Activated T-helper 17 cell treated with anti-CD3 and anti-CD28 coated beads, Interleukin-2, amount 50 U/mL, for 72 hours (primary cell): ENCODE measurements at regions not wholly inside any gene's neighbourhood (a gene's known extent, or its start where the extent isn't known, plus 50 kb on each side); places are given as distances from the start of the nearest gene placed in this dataset.

ENCODE experiments used
- ATAC-seq: fragments of 150-1000 bp; cut with Tn5 transposase; replicated peaks from 2 replicates; pipeline ENCODE4 v1.10.0; 2021; ENCODE audit warnings: mild to moderate bottlenecking, moderate library complexity
- H3K27ac Mint-ChIP-seq: one replicate; pipeline ENCODE4 v1.8.0; 2022; ENCODE audit warnings: mixed read lengths
- H3K27me3 Mint-ChIP-seq: one replicate; pipeline ENCODE4 v1.8.0; 2022; ENCODE audit warnings: mixed read lengths
- H3K36me3 Mint-ChIP-seq: one replicate; pipeline ENCODE4 v1.8.0; 2022; ENCODE audit warnings: low read depth, mild to moderate bottlenecking, mixed read lengths
- H3K4me1 Mint-ChIP-seq: one replicate; pipeline ENCODE4 v1.8.0; 2022; ENCODE audit warnings: mixed read lengths
- H3K4me3 Mint-ChIP-seq: one replicate; pipeline ENCODE4 v1.8.0; 2022; ENCODE audit warnings: mild to moderate bottlenecking, mixed read lengths
- H3K9me3 Mint-ChIP-seq: one replicate; pipeline ENCODE4 v1.8.0; 2022; ENCODE audit warnings: mixed read lengths

DNA sequence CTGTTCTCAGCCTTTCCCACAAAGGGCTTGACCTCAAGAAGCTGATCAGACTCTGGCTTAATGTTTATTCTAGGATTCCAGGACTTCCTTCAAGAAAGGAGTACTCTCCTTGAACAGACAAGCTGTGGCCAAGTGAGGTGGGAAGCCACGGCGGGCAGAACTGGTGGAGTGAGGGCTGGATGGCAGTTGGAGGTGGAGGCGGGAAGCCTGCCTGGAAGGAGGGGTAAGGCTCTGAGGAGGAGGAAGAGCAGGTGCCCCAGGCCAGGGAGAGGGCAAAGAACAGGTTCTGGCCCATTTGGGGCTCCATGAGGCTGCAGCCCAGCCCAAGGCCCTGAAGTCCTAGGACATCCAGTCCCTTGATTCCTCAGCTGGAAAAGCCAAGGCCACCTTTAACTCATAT, 143.9 kb downstream of the CYP26B1 start:
- no peak overlapping the region for H3K27ac Mint-ChIP-seq
- H3K4me3 Mint-ChIP-seq, result no peak overlapping the region
- H3K4me1 Mint-ChIP-seq, result no peaks in the 10 kb centered on the region
- no peaks in the 10 kb centered on the region for H3K36me3 Mint-ChIP-seq
- peaks cover 25% of the 10 kb centered on the region for H3K27me3 Mint-ChIP-seq
- no peak for ATAC-seq
- H3K9me3 Mint-ChIP-seq, result peaks cover 5% of the 10 kb centered on the region

DNA sequence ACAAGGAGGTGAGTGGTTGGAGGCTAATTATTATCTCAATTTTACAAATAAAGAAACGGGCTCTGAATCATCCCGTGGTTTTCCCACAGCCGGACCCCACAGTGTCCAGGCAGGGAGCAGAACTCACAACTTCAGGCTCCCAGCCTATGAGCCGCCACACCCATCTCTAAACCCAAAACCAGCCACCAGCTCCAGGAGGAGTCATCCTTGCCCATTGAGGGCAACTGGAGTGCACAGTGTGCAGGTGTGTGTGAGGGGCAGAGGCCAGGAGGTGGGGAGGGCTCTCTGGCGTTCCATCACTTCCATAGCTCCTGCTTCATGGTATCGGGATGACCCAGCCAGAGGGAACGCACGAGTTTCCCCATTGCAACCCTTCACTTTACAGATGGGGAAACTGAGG, 144.5 kb downstream of the CYP26B1 start:
- H3K27ac Mint-ChIP-seq, result no peak overlapping the region

DNA sequence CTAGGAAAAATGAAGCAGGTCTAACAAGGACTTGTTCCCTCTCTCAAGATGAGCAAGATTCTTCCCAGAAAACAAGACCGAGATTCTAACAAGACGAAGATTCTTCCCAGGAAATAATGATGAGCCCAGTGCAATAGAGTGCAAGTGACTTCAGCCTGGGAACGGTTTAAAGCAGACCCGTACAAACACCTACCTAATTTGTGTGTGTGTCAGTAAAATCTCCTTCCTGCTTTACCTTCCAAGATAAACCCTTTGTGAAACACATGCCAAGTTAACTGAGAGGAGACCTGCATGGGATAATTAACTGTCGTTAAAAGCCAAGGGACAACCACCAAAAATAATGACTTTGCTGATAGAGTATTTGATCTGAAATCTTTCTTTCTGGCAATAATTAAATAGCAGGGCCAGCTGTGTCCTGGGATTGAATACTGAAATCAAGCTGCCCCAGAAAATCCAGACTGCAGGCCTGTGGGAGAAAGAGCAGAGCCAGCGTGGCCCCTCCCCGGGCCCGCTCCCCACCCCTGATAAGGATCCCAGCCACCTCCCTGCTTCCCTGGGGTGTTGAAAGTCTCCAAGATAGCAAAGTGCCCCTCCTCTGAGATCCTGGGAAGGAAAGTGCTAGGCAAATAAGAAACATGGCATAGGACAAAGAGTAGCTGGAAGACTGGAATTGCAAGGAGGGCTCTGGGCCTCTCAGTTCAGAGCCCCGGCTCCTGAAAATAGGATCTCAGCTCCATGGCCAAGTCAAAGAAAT, 145.5 kb downstream of the CYP26B1 start:
- ATAC-seq, result no peak
- Mint-ChIP-seq H3K36me3 (no peaks in the 10 kb centered on the region), H3K27me3 (peaks cover 25% of the 10 kb centered on the region), H3K27ac (no peak overlapping the region), H3K4me1 (no peaks in the 10 kb centered on the region), H3K9me3 (peaks cover 5% of the 10 kb centered on the region), H3K4me3 (no peak overlapping the region)

More for the DNA sequence above, 144.5 kb downstream of the CYP26B1 start:
- Mint-ChIP-seq H3K9me3 (peaks cover 5% of the 10 kb centered on the region), H3K4me1 (no peaks in the 10 kb centered on the region), H3K4me3 (no peak overlapping the region), H3K36me3 (no peaks in the 10 kb centered on the region), H3K27me3 (peaks cover 25% of the 10 kb centered on the region)
- ATAC-seq, result no peak

DNA sequence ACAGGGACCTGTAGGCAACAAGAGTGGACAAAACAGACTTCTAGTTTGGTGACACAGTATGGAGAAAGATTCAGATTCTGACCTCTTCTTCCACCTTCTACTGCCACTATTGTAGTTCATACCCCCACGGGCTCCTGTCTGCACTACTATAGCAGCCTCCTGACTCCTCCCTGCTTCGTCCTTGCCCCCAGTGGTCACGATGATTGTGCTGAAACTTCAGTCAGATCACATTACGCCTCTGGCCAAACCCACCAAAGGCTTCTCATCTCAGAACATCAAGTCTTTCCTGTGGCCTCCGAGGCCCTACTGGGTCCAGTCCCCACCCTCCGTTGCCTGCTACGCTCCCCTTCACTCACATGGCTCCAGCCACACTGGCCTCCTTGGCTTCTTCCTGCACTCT, 147.6 kb downstream of the CYP26B1 start:
- no peak for ATAC-seq

DNA sequence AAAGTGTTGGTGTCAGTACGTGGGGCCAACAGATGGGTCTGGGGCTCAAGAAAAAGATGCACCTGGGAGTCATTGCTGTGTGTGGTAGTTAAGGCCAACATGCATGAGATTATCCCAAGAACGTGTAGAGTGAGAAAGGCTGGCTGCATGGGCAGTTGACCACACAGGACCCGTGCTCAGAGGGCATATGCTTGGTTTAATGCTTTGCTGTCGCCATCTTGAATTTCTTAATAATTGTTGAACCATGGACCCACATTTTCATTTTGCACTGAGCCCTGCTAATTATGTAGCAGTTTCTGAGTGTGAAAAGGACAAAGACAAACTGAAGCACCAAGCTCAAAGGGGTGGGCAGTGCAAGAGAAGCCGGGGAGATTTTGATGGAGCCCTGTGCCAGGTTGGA, 148.1 kb downstream of the CYP26B1 start:
- Mint-ChIP-seq H3K36me3 (no peaks in the 10 kb centered on the region), H3K27ac (no peak overlapping the region), H3K4me3 (no peak overlapping the region), H3K27me3 (peaks cover 22% of the 10 kb centered on the region), H3K9me3 (peaks cover 5% of the 10 kb centered on the region), H3K4me1 (no peaks in the 10 kb centered on the region)
- no peak for ATAC-seq

More for the DNA sequence above, 147.6 kb downstream of the CYP26B1 start:
- Mint-ChIP-seq H3K36me3 (no peaks in the 10 kb centered on the region), H3K27ac (no peak overlapping the region), H3K27me3 (peaks cover 22% of the 10 kb centered on the region), H3K4me1 (no peaks in the 10 kb centered on the region), H3K4me3 (no peak overlapping the region), H3K9me3 (peaks cover 5% of the 10 kb centered on the region)

DNA sequence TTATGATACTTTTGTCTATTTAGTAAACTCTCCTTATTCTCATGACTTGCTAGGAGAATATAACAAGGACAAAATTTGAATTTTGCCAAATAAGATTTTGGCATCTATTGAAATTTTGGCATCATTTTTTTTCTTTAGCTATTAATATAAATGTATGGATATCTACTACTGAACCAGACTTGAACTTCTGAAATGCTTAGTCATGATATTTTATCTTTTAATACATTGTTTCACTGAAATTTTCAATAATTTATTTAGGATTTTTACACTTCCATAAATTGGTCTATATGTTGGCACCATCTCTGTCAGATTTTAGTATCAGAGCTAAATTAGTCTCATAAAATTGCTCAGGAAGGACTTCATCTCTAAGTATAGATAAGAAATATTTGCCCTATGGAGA, 149.8 kb downstream of the CYP26B1 start:
- H3K27me3 Mint-ChIP-seq, result peaks cover 19% of the 10 kb centered on the region
- H3K4me1 Mint-ChIP-seq, result no peaks in the 10 kb centered on the region
- H3K36me3 Mint-ChIP-seq, result no peaks in the 10 kb centered on the region
- H3K4me3 Mint-ChIP-seq, result no peak overlapping the region
- H3K9me3 Mint-ChIP-seq, result peaks cover 5% of the 10 kb centered on the region
- H3K27ac Mint-ChIP-seq, result no peak overlapping the region
- ATAC-seq, result no peak

DNA sequence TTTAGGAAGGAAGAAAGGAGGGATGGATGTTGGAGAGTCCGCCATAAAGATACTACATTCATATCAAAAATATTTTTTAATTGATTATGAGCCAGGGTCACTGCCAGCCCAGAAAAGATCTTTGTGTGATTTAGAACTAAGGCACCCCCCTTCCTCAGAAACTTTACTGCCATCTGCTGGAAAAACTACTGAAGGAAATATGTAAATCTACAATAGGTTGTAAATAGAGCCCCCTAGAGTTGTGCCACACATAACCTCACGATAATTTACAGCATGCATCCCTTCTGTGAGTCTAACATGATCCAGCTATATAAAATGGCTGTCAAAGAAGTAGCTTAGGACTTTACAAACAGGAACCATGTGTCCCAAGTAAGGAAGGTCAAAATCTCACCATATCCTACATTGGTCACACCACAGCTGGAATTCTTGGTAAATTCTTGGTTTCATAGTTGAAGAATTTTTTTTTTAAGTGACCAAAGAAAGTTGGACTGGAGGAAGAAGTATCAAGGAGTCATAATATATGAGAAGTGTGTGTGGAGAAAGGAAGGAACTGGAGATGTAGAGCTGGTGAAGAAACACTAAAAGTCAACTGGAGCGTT, 152.5 kb downstream of the CYP26B1 start:
- no peak overlapping the region for H3K4me3 Mint-ChIP-seq
- no peaks in the 10 kb centered on the region for H3K4me1 Mint-ChIP-seq
- no peaks in the 10 kb centered on the region for H3K36me3 Mint-ChIP-seq
- no peak overlapping the region for H3K27ac Mint-ChIP-seq
- no peaks in the 10 kb centered on the region for H3K9me3 Mint-ChIP-seq
- H3K27me3 Mint-ChIP-seq, result peaks cover 4% of the 10 kb centered on the region
- ATAC-seq, result no peak

DNA sequence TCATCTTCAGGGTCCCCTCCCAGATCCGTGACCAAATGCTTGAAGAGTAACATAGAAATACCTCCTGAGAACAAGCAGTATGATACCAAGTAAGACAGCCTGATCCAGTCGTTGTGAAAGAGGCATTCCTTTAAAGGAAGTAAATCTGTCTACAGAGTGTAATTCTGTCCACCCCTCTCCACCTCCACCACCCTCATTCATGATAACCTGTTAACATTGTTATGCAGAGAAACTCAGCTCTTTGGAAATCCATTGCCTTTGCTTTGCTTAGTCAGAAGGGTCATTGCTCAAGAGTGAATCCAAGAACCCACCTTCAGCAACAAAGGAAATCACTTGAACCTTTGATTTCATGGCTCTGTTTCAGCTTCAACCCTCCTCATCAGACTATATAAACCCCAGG, 155.6 kb downstream of the CYP26B1 start:
- no peak for ATAC-seq
- H3K27me3 Mint-ChIP-seq, result no peaks in the 10 kb centered on the region
- H3K27ac Mint-ChIP-seq, result no peak overlapping the region
- no peaks in the 10 kb centered on the region for H3K9me3 Mint-ChIP-seq
- H3K4me1 Mint-ChIP-seq, result no peaks in the 10 kb centered on the region
- H3K4me3 Mint-ChIP-seq, result no peak overlapping the region
- no peaks in the 10 kb centered on the region for H3K36me3 Mint-ChIP-seq

DNA sequence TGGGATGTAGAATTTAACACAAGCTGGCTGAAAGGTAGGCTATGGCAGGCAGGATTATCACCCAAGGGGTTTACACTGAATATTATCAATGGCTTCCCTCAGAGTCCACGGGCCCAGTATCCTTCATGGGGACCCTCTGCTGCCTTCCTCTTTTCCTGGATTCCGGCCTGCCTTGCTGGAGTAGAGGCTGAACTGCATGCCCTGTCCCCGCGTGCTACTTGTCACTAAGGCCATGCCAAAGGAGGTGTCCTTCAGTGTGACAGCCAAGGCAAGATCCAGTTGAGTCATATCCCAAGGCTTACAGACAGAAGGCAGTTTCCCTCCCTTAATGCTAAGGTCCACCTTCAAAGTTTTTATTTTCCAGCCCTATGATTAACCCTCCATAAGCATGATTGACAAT, 156.3 kb downstream of the CYP26B1 start:
- Mint-ChIP-seq H3K27me3 (peaks cover 4% of the 10 kb centered on the region), H3K36me3 (no peaks in the 10 kb centered on the region), H3K27ac (no peak overlapping the region), H3K4me1 (no peaks in the 10 kb centered on the region), H3K4me3 (no peak overlapping the region), H3K9me3 (no peaks in the 10 kb centered on the region)
- ATAC-seq, result no peak

DNA sequence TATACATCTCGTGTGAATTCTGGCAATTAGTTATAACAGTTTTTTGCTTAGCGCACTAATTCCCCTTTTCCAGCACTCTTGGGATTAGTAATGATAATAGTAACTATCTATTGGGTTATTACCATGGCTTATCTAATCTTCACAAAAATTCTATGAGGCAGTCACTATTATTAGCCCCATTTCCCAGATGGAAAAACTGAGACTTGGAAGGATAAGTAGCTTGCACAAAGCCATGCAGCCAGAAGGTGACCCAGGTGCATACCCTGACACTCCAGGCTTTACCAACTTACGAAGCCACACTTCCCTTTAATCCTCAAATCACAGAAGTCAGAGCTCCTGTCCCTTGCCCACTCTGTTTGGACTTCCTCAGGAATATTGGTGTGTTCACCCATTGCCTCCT, 156.8 kb downstream of the CYP26B1 start:
- Mint-ChIP-seq H3K27ac (no peak overlapping the region), H3K4me3 (no peak overlapping the region), H3K9me3 (no peaks in the 10 kb centered on the region), H3K4me1 (no peaks in the 10 kb centered on the region), H3K27me3 (peaks cover 4% of the 10 kb centered on the region), H3K36me3 (no peaks in the 10 kb centered on the region)
- ATAC-seq, result no peak

DNA sequence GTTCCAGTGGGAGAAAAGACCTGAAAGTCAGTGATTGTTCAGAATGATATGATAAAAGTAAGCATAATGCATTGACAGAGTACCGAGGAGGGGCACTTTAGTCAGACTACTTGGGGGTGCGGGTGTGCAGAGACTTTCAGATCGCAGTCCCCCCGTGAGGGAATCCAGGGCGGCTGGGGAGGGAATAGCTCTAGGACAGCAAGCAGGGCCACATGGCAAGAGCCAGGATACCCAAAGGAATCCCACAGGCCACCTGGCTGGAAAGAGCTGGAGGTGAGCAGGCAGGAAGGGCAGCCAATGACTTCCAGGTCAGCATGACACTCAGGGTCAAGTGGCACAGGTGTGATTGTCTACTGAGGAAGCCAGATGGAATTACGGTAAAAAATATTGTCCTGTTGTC, 157.5 kb downstream of the CYP26B1 start:
- H3K4me3 Mint-ChIP-seq, result no peak overlapping the region
- ATAC-seq, result no peak
- H3K27me3 Mint-ChIP-seq, result peaks cover 4% of the 10 kb centered on the region
- H3K27ac Mint-ChIP-seq, result no peak overlapping the region
- H3K4me1 Mint-ChIP-seq, result no peaks in the 10 kb centered on the region
- no peaks in the 10 kb centered on the region for H3K9me3 Mint-ChIP-seq
- H3K36me3 Mint-ChIP-seq, result no peaks in the 10 kb centered on the region

DNA sequence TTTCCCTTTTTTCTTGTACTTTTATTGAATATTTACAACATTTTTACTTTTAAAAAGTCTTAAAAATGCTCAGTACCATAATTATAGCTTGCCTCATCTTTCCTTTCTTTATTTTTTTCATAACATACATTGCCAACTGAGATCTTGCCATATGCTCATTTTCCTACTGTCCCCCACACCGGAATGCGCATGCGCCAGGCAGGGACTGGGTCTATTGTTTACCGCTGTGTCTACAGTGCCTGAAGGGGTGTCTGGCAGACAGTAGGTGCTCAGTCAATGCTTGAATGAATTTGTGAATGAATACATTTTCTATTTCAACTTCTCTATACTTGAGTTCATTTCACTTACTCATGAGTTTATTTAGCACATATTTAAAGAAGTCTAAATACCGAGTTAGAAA, 158.0 kb downstream of the CYP26B1 start:
- Mint-ChIP-seq H3K9me3 (no peaks in the 10 kb centered on the region), H3K27ac (no peak overlapping the region), H3K36me3 (no peaks in the 10 kb centered on the region), H3K4me1 (no peaks in the 10 kb centered on the region), H3K4me3 (no peak overlapping the region), H3K27me3 (peaks cover 4% of the 10 kb centered on the region)
- ATAC-seq, result no peak

DNA sequence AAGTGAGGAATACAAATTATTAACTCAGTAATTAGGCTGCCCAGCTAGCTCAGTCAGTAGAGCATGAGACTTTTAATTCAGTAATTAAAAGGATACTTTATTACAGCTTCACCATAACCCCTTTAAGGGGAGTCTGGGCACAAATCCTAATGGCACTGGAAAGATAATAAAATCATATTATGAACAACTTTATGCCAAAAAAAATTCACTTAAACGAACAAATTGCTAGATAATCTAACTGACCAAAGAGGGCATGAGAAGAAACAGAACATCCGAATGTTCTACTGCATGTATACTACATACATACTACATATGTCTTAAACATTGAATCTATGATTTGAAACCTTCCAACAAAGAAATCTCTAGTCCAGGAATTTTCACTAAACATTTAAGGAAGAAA, 159.5 kb downstream of the CYP26B1 start:
- H3K9me3 Mint-ChIP-seq, result no peaks in the 10 kb centered on the region

DNA sequence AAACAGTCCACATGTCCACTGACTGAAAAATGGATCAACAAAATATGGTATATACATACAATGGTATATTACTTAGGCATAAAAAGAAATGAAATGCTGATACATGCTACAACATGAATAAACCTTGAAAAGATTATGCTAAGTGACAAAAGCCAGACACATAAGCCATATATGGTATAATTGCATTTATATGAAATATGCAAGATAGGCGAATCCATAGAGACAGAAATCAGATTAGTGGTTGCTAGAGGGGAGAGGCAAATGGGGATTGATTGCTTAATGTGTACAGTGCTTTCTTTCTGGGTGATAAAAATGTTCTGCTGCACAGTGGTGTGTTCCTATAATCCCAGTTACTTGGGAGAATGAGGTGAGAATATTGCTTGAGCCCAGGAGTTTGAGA, 171.0 kb downstream of the CYP26B1 start:
- Mint-ChIP-seq H3K9me3 (no peaks in the 10 kb centered on the region), H3K4me1 (no peaks in the 10 kb centered on the region), H3K4me3 (no peak overlapping the region), H3K27me3 (peaks cover 31% of the 10 kb centered on the region), H3K36me3 (no peaks in the 10 kb centered on the region), H3K27ac (no peak overlapping the region)
- no peak for ATAC-seq

More for the DNA sequence above, 159.5 kb downstream of the CYP26B1 start:
- no peaks in the 10 kb centered on the region for H3K36me3 Mint-ChIP-seq
- no peaks in the 10 kb centered on the region for H3K4me1 Mint-ChIP-seq
- peaks cover 4% of the 10 kb centered on the region for H3K27me3 Mint-ChIP-seq
- ATAC-seq, result no peak
- no peak overlapping the region for H3K4me3 Mint-ChIP-seq
- H3K27ac Mint-ChIP-seq, result no peak overlapping the region

DNA sequence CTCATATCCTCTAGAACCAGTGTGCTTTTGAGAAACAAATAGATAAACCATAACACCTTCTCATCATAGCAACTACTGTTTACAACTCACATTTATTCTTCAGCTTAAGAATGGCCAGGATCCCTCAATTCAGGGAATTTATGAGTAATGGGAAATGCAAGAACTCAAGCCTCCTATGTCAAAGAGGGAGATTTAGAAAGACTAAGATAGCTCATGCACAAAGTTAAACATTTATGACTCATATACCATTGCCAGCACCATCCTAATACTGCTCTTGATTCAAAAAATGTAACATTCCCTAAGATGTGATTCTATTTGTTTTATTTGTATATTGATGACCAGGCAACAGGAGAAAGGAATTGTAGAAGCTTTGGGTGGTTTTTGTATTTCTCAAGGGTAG, 172.8 kb downstream of the CYP26B1 start:
- Mint-ChIP-seq H3K4me3 (no peak overlapping the region), H3K27ac (no peak overlapping the region), H3K9me3 (no peaks in the 10 kb centered on the region), H3K36me3 (no peaks in the 10 kb centered on the region), H3K27me3 (peaks cover 24% of the 10 kb centered on the region), H3K4me1 (no peaks in the 10 kb centered on the region)
- ATAC-seq, result no peak
